GM20000 (cell line): ENCODE measurements at regions not wholly inside any gene's neighbourhood (a gene's known extent, or its start where the extent isn't known, plus 50 kb on each side); places are given as distances from the start of the nearest gene placed in this dataset.
"Not testable (repeated sequence)": the region's sequence is repeated elsewhere in the genome, so short reads cannot be mapped to it uniquely, and the experiment has no call there.

ENCODE experiments used
- DNase-seq: peaks from one replicate; pipeline ENCODE4 v3.0.0; 2012; ENCODE audit warnings: low spot score
- CTCF ChIP-seq: IDR thresholded peaks from 2 replicates; pipeline ENCODE4 v1.5.1; 2012; ENCODE audit warnings: mild to moderate bottlenecking, control low read depth; ENCODE audit errors: extremely low read depth, missing control alignments

- TF ChIP-seq CTCF = no peak
- DNase-seq = no peak
These were observed 76.4 kb downstream of the PRSS23 start for GRCh38 chr11:86876716-86877234.

DNA sequence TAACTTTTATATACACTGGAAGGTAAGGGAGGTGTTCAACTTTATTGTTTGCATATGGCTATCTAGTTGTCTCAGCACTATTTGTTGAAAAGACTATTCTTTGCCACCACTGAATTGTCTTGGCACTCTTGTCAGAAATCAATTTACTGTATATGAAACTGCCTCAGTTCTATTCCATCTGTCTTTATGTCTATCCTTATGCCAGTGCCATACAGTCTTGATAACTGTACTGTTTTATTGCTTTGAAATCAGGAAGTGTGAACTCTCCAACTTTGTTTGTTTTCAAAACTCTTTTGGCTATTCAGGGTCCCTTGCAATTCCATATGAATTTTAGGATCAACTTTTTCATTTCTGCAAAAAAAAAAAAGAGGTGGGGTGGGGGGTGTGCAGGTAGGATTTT is 77.2 kb downstream of the PRSS23 start:
- no peak for DNase-seq
- TF ChIP-seq CTCF = no peak

DNA sequence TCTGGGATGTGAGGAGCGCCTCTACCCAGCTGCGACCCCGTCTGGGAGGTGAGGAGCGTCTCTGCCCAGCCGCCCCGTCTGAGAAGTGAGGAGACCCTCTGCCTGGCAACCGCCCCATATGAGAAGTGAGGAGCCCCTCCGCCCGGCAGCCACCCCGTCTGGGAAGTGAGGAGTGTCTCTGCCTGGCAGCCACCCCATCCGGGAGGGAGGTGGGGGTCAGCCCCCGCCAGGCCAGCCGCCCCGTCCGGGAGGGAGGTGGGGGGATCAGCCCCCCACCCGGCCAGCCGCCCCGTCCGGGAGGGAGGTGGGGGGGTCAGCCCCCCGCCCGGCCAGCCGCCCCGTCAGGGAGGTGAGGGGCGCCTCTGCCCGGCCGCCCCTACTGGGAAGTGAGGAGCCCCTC is 76.0 kb downstream of the FZD4 start:
- DNase-seq = not testable (repeated sequence)

GRCh38 chr11:86885311-86885710 is 69.9 kb downstream of the FZD4 start:
- TF ChIP-seq CTCF = no peak

GRCh38 chr11:86888164-86889000 is 66.8 kb downstream of the FZD4 start:
- DNase-seq = no peak
- no peak for TF ChIP-seq CTCF

More at GRCh38 chr11:86885311-86885710, 69.9 kb downstream of the FZD4 start:
- DNase-seq = no peak

GRCh38 chr11:86889001-86889341 is 66.2 kb downstream of the FZD4 start:
- no peak for DNase-seq
- TF ChIP-seq CTCF = no peak

GRCh38 chr11:86891036-86891435 is 64.2 kb downstream of the FZD4 start:
- no peak for TF ChIP-seq CTCF
- no peak for DNase-seq

GRCh38 chr11:86893235-86893634 is 62.0 kb downstream of the FZD4 start:
- TF ChIP-seq CTCF = no peak
- no peak for DNase-seq
